Endothelial cell of umbilical vein (primary cell): ENCODE measurements at regions not wholly inside any gene's neighbourhood (a gene's known extent, or its start where the extent isn't known, plus 50 kb on each side); places are given as distances from the start of the nearest gene placed in this dataset.

Experiments used
- BruUV-seq: library from RNA; stranded (reverse); fragments of 400-500 nt; replicated peaks from 2 replicates; lab custom pipeline; 2021; lab: Mats Ljungman, UMichigan
- CTCF ChIA-PET: fragments of 300-600, 350-600 bp; sonication (Branson Sonifier 250); formaldehyde crosslinking; loops from one replicate; lab custom pipeline; 2021; ENCODE audit warnings: antibody characterized with exemption, inconsistent platforms; lab: Charles Lee
- POLR2A ChIA-PET: fragments of 300-600, 350-600 bp; sonication (Branson Sonifier 250); formaldehyde crosslinking; loops from one replicate; lab custom pipeline; 2021; ENCODE audit warnings: antibody characterized with exemption, inconsistent platforms; lab: Charles Lee
- DNase-seq: peaks from one replicate; pipeline ENCODE4 v3.0.0-alpha.2; 2011; ENCODE audit warnings: low read depth, low spot score
- FAIRE-seq: peaks from 2 replicates; lab custom pipeline; 2011; peaks lifted over from hg19 to GRCh38; lab: Jason Lieb, UNC
- H2AFZ ChIP-seq: 2 replicates; pipeline ENCODE4 v1.6.0; 2012; ENCODE audit warnings: low read depth, low read length, control low read depth, inconsistent platforms
- H3K27ac ChIP-seq: 2 replicates; pipeline ENCODE4 v1.5.1; 2011; ENCODE audit warnings: low read depth, mild to moderate bottlenecking, control low read depth, low read length, moderate library complexity; ENCODE audit not compliant: insufficient read depth
- H3K27me3 ChIP-seq, 2 experiments: 2 replicates each; pipeline versions ENCODE4 v1.6.0 to v1.6.1; 2011; ENCODE audit warnings: low read length in 2 of 2, mixed read lengths in 1 of 2; ENCODE audit not compliant: control insufficient read depth in 2 of 2, insufficient read depth in 2 of 2
- H3K36me3 ChIP-seq, 2 experiments: 2 replicates in 1 of 2; 3 replicates in 1 of 2; pipeline ENCODE4 v1.5.1; 2011; ENCODE audit warnings: low read length in 2 of 2, mild to moderate bottlenecking in 1 of 2, moderate library complexity in 1 of 2; ENCODE audit not compliant: control insufficient read depth in 2 of 2, insufficient read depth in 2 of 2; ENCODE audit errors: extremely low read depth in 1 of 2
- H3K4me1 ChIP-seq: 3 replicates; pipeline ENCODE4 v1.5.1; 2011; ENCODE audit warnings: mild to moderate bottlenecking, low read length; ENCODE audit not compliant: control insufficient read depth, insufficient read depth; ENCODE audit errors: extremely low read depth
- H3K4me2 ChIP-seq: 2 replicates; pipeline ENCODE4 v1.6.1; 2011; ENCODE audit warnings: low read length, control low read depth, mixed read lengths; ENCODE audit not compliant: insufficient read depth
- H3K4me3 ChIP-seq, 3 experiments: fragments of 200-600 bp in 1 of 3; sonication (generic), shearing (Covaris generic) in 1 of 3; replicated peaks in 1 of 3; 2 replicates each; pipeline ENCODE4 v1.5.1; 2011 to 2016; ENCODE audit warnings: control low read depth in 3 of 3, low read length in 3 of 3, mild to moderate bottlenecking in 2 of 3, inconsistent platforms in 1 of 3, low read depth in 1 of 3, moderate library complexity in 1 of 3; ENCODE audit not compliant: insufficient read depth in 1 of 3
- H3K79me2 ChIP-seq: 2 replicates; pipeline ENCODE4 v1.6.0; 2012; ENCODE audit warnings: low read length, inconsistent platforms; ENCODE audit not compliant: control insufficient read depth, insufficient read depth
- H3K9ac ChIP-seq: replicated peaks from 2 replicates; pipeline ENCODE3; 2011; ENCODE audit warnings: low read length, control low read depth; ENCODE audit not compliant: insufficient read depth; ENCODE audit errors: extremely low read depth
- H3K9me1 ChIP-seq: replicated peaks from 3 replicates; pipeline ENCODE4 v1.6.0; 2011; ENCODE audit warnings: mild to moderate bottlenecking, low read length; ENCODE audit not compliant: control insufficient read depth, insufficient read depth; ENCODE audit errors: extremely low read depth
- H3K9me3 ChIP-seq: replicated peaks from 2 replicates; pipeline ENCODE4 v1.5.1; 2012; ENCODE audit warnings: low read length, inconsistent platforms; ENCODE audit not compliant: control insufficient read depth, insufficient read depth
- H4K20me1 ChIP-seq: replicated peaks from 2 replicates; pipeline ENCODE3; 2011; ENCODE audit warnings: mild to moderate bottlenecking, low read length; ENCODE audit not compliant: control insufficient read depth, insufficient read depth; ENCODE audit errors: extremely low read depth
- EZH2 ChIP-seq: IDR thresholded peaks from 2 replicates; pipeline ENCODE4 v1.6.1; 2012; ENCODE audit warnings: borderline replicate concordance, low read depth, mild to moderate bottlenecking, moderate library complexity, low read length, inconsistent platforms; ENCODE audit not compliant: severe bottlenecking
- FOS ChIP-seq: IDR thresholded peaks from 2 replicates; pipeline ENCODE4 v1.6.1; 2011; ENCODE audit warnings: mild to moderate bottlenecking, low read length, moderate library complexity, borderline replicate concordance; ENCODE audit not compliant: insufficient read depth
- GATA2 ChIP-seq: IDR thresholded peaks from 2 replicates; pipeline ENCODE4 v1.7.0; 2011; ENCODE audit warnings: low read depth, mild to moderate bottlenecking, moderate library complexity, mixed read lengths, low read length; ENCODE audit not compliant: insufficient read length, insufficient read depth
- JUN ChIP-seq: IDR thresholded peaks from 2 replicates; pipeline ENCODE4 v1.6.1; 2011; ENCODE audit warnings: borderline replicate concordance, low read depth; ENCODE audit not compliant: insufficient read length, insufficient read depth
- MYC ChIP-seq: IDR thresholded peaks from one replicate; pipeline ENCODE4 v1.6.1; 2011; ENCODE audit warnings: mild to moderate bottlenecking, low read depth, low read length
- POLR2A ChIP-seq: IDR thresholded peaks from 2 replicates; pipeline ENCODE4 v1.6.1; 2012; ENCODE audit warnings: low read depth, mild to moderate bottlenecking, control low read depth, low read length
- POLR2AphosphoS5 ChIP-seq: IDR thresholded peaks from 2 replicates; pipeline ENCODE4 v1.6.1; 2012; ENCODE audit warnings: low read depth, mild to moderate bottlenecking, control low read depth, low read length, moderate library complexity; ENCODE audit not compliant: insufficient read depth
- dilution Hi-C: fragments of 300-500 bp; cut with MboI; formaldehyde crosslinking; loops from one replicate; pipeline ENCODE4 v1.15.0; 2019; ENCODE audit warnings: low sequenced_read_pairs; ENCODE audit not compliant: extremely low pct_ligation_motif_present
- intact Hi-C: fragments of 100-400 bp; cut with micrococcal nuclease; formaldehyde crosslinking; loops from one replicate; pipeline ENCODE4 v1.10.0; 2022
- TF ChIP-seq, protein P1 (sequence below), 2 donors: IDR thresholded peaks; 1 replicate in 1 of 2; 2 replicates in 1 of 2; pipeline ENCODE4 v1.5.1; 2011; ENCODE audit warnings: low read length in 2 of 2, mild to moderate bottlenecking in 2 of 2, moderate library complexity in 2 of 2, control low read depth in 1 of 2, inconsistent platforms in 1 of 2, low read depth in 1 of 2; ENCODE audit not compliant: insufficient read depth in 1 of 2; ENCODE audit errors: extremely low read depth in 1 of 2
- TF ChIP-seq, protein P2 (sequence below): IDR thresholded peaks from 2 replicates; pipeline ENCODE4 v1.6.1; 2011; ENCODE audit not compliant: insufficient read depth, insufficient read length

GRCh38 chr18:55092166-55092565 lies 132.9 kb upstream of the CCDC68 start:
- no peak for FAIRE-seq
- Histone ChIP-seq H3K9me3 (no peaks in the 10 kb centered on the region), H3K36me3 (no peaks in the 10 kb centered on the region), H3K79me2 (no peaks in the 10 kb centered on the region), H3K27ac (no peak overlapping the region), H3K4me2 (no peak overlapping the region), H3K27me3 (peaks cover 22 to 24% of the 10 kb centered on the region in 2 experiments), H3K9ac (no peak overlapping the region), H3K4me3 (no peak overlapping the region), H3K9me1 (no peaks in the 10 kb centered on the region), H2AFZ (no peak overlapping the region), H3K4me1 (peaks cover 9% of the 10 kb centered on the region), H4K20me1 (no peaks in the 10 kb centered on the region)
- POLR2A ChIA-PET = no interaction called here
- dilution Hi-C loops (no loop called here), intact Hi-C loops (no loop called here)
- no peak for DNase-seq
- no peak for TF ChIP-seq POLR2AphosphoS5
- no peak for TF ChIP-seq EZH2
- TF ChIP-seq, protein P1, sequence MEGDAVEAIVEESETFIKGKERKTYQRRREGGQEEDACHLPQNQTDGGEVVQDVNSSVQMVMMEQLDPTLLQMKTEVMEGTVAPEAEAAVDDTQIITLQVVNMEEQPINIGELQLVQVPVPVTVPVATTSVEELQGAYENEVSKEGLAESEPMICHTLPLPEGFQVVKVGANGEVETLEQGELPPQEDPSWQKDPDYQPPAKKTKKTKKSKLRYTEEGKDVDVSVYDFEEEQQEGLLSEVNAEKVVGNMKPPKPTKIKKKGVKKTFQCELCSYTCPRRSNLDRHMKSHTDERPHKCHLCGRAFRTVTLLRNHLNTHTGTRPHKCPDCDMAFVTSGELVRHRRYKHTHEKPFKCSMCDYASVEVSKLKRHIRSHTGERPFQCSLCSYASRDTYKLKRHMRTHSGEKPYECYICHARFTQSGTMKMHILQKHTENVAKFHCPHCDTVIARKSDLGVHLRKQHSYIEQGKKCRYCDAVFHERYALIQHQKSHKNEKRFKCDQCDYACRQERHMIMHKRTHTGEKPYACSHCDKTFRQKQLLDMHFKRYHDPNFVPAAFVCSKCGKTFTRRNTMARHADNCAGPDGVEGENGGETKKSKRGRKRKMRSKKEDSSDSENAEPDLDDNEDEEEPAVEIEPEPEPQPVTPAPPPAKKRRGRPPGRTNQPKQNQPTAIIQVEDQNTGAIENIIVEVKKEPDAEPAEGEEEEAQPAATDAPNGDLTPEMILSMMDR (IDR thresholded peaks at IDR 0.05; ENCODE audit: extremely low read depth in 1 of 2, insufficient read depth in 1 of 2, low read depth in 1 of 2, low read length in 2 of 2) = no peak
- TF ChIP-seq JUN = no peak
- TF ChIP-seq MYC = no peak
- TF ChIP-seq FOS = no peak
- TF ChIP-seq GATA2 = no peak
- TF ChIP-seq POLR2A = no peak
- TF ChIP-seq, protein P2, sequence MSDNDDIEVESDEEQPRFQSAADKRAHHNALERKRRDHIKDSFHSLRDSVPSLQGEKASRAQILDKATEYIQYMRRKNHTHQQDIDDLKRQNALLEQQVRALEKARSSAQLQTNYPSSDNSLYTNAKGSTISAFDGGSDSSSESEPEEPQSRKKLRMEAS = no peak
- no TSS peak for BruUV-seq
- CTCF ChIA-PET = no interaction called here
